ENCODE measurements at regions not wholly inside any gene's neighbourhood (a gene's known extent, or its start where the extent isn't known, plus 50 kb on each side); places are given as distances from the start of the nearest gene placed in this dataset.
"Not testable (repeated sequence)": the region's sequence is repeated elsewhere in the genome, so short reads cannot be mapped to it uniquely, and the experiment has no call there.

GRCh38 chr2:34705551-34706247, 1106.6 kb upstream of the FAM98A start:
- H3K4me1 Mint-ChIP-seq: peaks cover 19% of the 10 kb centered on the region
- TF ChIP-seq ZNF512 (CRISPR knock-in tag; IDR thresholded peaks at IDR 0.05; ENCODE audit: borderline replicate concordance): no peak

GRCh38 chr2:34703292-34703691, 1104.2 kb upstream of the FAM98A start:
- Mint-ChIP-seq H3K36me3 (no peaks in the 10 kb centered on the region), H3K9me3 (no peaks in the 10 kb centered on the region), H3K27ac (no peak overlapping the region), H3K27me3 (ENCODE audit: low read depth) (no peaks in the 10 kb centered on the region), H3K4me1 (peaks cover 19% of the 10 kb centered on the region), H3K4me3 (no peak overlapping the region)
- POLR2A ChIA-PET: no interaction called here
- TF ChIP-seq ETV6 (CRISPR knock-in tag; IDR thresholded peaks at IDR 0.05): no peak
- TF ChIP-seq SMAD3 (CRISPR knock-in tag; IDR thresholded peaks at IDR 0.05; ENCODE audit: borderline replicate concordance): no peak
- TF ChIP-seq JAZF1 (CRISPR knock-in tag; IDR thresholded peaks at IDR 0.05): no peak
- TF ChIP-seq ZMAT4 (CRISPR knock-in tag; IDR thresholded peaks at IDR 0.05): no peak
- no peak for TF ChIP-seq E2F1 (CRISPR knock-in tag; IDR thresholded peaks at IDR 0.05)
- CTCF ChIA-PET: no interaction called here
- DNase-seq (ENCODE audit: low spot score) (no peak), ATAC-seq (no peak)

More at GRCh38 chr2:34705551-34706247, 1106.6 kb upstream of the FAM98A start:
- CTCF ChIA-PET: no interaction called here
- Mint-ChIP-seq H3K9me3 (no peaks in the 10 kb centered on the region), H3K4me3 (no peak overlapping the region), H3K27me3 (ENCODE audit: low read depth) (no peaks in the 10 kb centered on the region), H3K36me3 (no peaks in the 10 kb centered on the region), H3K27ac (no peak overlapping the region)
- DNase-seq (ENCODE audit: low spot score) (no peak), ATAC-seq (no peak)
- POLR2A ChIA-PET: no interaction called here

GRCh38 chr2:34702391-34702790, 1103.3 kb upstream of the FAM98A start:
- Mint-ChIP-seq H3K4me1 (peaks cover 19% of the 10 kb centered on the region), H3K27ac (peak overlapping the region; percentile 39; the same call in 1 of the 2 replicates)
- ATAC-seq; H3K9me3 Mint-ChIP-seq; CTCF ChIA-PET; H3K4me3 Mint-ChIP-seq; H3K36me3 Mint-ChIP-seq; POLR2A ChIA-PET; DNase-seq (ENCODE audit: low spot score); H3K27me3 Mint-ChIP-seq (ENCODE audit: low read depth): not testable (repeated sequence)

GRCh38 chr2:34677591-34677990, 1078.5 kb upstream of the FAM98A start:
- ATAC-seq; H3K4me3 Mint-ChIP-seq; POLR2A ChIA-PET; DNase-seq (ENCODE audit: low spot score); H3K27me3 Mint-ChIP-seq (ENCODE audit: low read depth); H3K4me1 Mint-ChIP-seq; H3K9me3 Mint-ChIP-seq; CTCF ChIA-PET; H3K27ac Mint-ChIP-seq; H3K36me3 Mint-ChIP-seq: not testable (repeated sequence)

GRCh38 chr2:34677119-34677531, 1078.0 kb upstream of the FAM98A start:
- H3K27ac Mint-ChIP-seq; ATAC-seq; H3K4me3 Mint-ChIP-seq; H3K4me1 Mint-ChIP-seq; H3K36me3 Mint-ChIP-seq; CTCF ChIA-PET; DNase-seq (ENCODE audit: low spot score); POLR2A ChIA-PET; H3K27me3 Mint-ChIP-seq (ENCODE audit: low read depth); H3K9me3 Mint-ChIP-seq: not testable (repeated sequence)

- ATAC-seq (no peak), DNase-seq (ENCODE audit: low spot score) (no peak)
- Mint-ChIP-seq H3K36me3 (no peaks in the 10 kb centered on the region), H3K27me3 (ENCODE audit: low read depth) (no peaks in the 10 kb centered on the region), H3K9me3 (peaks cover 3% of the 10 kb centered on the region; the same call in 1 of the 2 replicates), H3K4me3 (no peak overlapping the region), H3K27ac (no peak overlapping the region), H3K4me1 (peaks cover 5% of the 10 kb centered on the region; the same call in 1 of the 2 replicates)
- ChIA-PET CTCF (no interaction called here), POLR2A (no interaction called here)
- TF ChIP-seq ATF3 (CRISPR knock-in tag; conservative IDR thresholded peaks at IDR 0.05): no peak
- TF ChIP-seq CDX4 (CRISPR knock-in tag; IDR thresholded peaks at IDR 0.05; ENCODE audit: borderline replicate concordance): no peak
- no peak for TF ChIP-seq CTCF (IDR thresholded peaks at IDR 0.05)
- TF ChIP-seq ATF1 (CRISPR knock-in tag; IDR thresholded peaks at IDR 0.05): no peak
- no peak for TF ChIP-seq ZNF121 (CRISPR knock-in tag; IDR thresholded peaks at IDR 0.05)
- TF ChIP-seq TP53 (CRISPR knock-in tag; IDR thresholded peaks at IDR 0.05): no peak
- no peak for TF ChIP-seq SP1 (CRISPR knock-in tag; conservative IDR thresholded peaks at IDR 0.05)
- TF ChIP-seq ZNF396 (CRISPR knock-in tag; IDR thresholded peaks at IDR 0.05; ENCODE audit: borderline replicate concordance): no peak
- no peak for TF ChIP-seq HMGXB4 (CRISPR knock-in tag; IDR thresholded peaks at IDR 0.05)
Observed at GRCh38 chr2:34670482-34670881, 1071.4 kb upstream of the FAM98A start.

Measured in WTC11 (cell line).